ENCODE measurements at regions not wholly inside any gene's neighbourhood (a gene's known extent, or its start where the extent isn't known, plus 50 kb on each side); places are given as distances from the start of the nearest gene placed in this dataset.
"Not testable (repeated sequence)": the region's sequence is repeated elsewhere in the genome, so short reads cannot be mapped to it uniquely, and the experiment has no call there.

DNA sequence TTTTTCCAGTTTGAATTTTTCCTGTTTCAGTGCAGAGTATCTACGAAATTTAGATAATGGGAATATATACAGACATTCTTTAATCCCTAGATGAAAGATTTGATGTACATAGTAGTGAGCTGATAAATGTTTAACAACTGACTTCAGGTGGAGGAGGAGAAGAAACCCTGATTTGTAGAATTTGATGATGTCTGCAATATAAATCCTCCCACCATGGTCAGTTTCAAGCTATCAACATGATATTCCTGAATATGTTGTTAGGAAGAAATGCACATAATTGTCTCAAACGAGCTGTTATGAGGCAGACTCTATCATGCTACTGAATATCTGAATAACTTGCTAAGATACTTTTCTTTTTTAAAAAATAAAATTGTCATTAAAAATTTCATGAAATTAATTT lies 629.3 kb upstream of the LRRN3 start:
- no peaks in the 10 kb centered on the region for H3K27me3 ChIP-seq (ENCODE audit: insufficient read depth, low read length, poor library complexity)
- no peaks in the 10 kb centered on the region for H3K79me2 ChIP-seq (ENCODE audit: control insufficient read depth, insufficient read depth, low read length)
- no peak overlapping the region for H3K56ac ChIP-seq (ENCODE audit: low read length)
- no peaks in the 10 kb centered on the region for H3K36me3 ChIP-seq (ENCODE audit: control insufficient read depth, insufficient read depth, low read length)
- no peak overlapping the region for H3K18ac ChIP-seq (ENCODE audit: low read length)
- H3K4me2 ChIP-seq (ENCODE audit: low read length) = no peak overlapping the region
- H2BK15ac ChIP-seq (replicated peaks; ENCODE audit: low read depth) = no peak overlapping the region
- H3K9ac ChIP-seq (ENCODE audit: low read length) = no peak overlapping the region
- no peak overlapping the region for H2BK120ac ChIP-seq (ENCODE audit: low read depth, low read length)
- WGBS (ENCODE audit: extremely low coverage, insufficient coverage, low lambda C conversion rate) = no CpG with 5 or more reads among the region's 2 CpGs
- H3K23ac ChIP-seq (ENCODE audit: low read length) = no peak overlapping the region
- no peak overlapping the region for H2BK5ac ChIP-seq (ENCODE audit: low read length)
- H3K4me3 ChIP-seq (ENCODE audit: low read length) = no peak overlapping the region
- H3K4me1 ChIP-seq (ENCODE audit: control insufficient read depth, low read depth, low read length) = no peaks in the 10 kb centered on the region
- H4K5ac ChIP-seq (ENCODE audit: low read length) = no peak overlapping the region
- H2AK5ac ChIP-seq (ENCODE audit: low read length) = no peak overlapping the region
- H4K8ac ChIP-seq (ENCODE audit: low read depth, low read length) = no peak overlapping the region
- no peak overlapping the region for H3K27ac ChIP-seq (ENCODE audit: low read depth, low read length)
- no peak overlapping the region for H3K4ac ChIP-seq (ENCODE audit: low read depth, low read length)
- DNase-seq = no peak
- no peaks in the 10 kb centered on the region for H3K79me1 ChIP-seq (ENCODE audit: low read length)

DNA sequence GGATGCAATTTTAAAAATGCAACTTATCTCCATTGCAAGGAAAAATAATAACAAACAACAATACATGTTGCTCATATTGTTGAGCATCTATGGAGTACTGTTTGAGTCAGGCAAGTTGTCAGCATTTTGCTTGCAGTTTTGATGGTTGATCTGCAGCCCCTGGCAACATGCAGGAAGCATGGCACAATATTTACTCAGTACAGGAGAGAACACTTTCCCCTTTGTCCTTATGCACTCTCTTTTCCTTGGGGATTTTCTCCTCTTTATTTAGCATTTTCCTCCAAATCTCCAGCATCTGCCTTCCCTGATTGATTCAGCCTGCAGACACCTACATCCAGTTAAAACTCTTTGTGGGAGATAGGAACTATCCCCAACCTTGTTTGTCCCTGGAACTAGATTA lies 620.5 kb upstream of the LRRN3 start:
- H3K4ac ChIP-seq (ENCODE audit: low read depth, low read length) = no peak overlapping the region
- H3K79me1 ChIP-seq (ENCODE audit: low read length) = no peaks in the 10 kb centered on the region
- no peak overlapping the region for H2BK5ac ChIP-seq (ENCODE audit: low read length)
- no peak overlapping the region for H4K5ac ChIP-seq (ENCODE audit: low read length)
- H2BK15ac ChIP-seq (replicated peaks; ENCODE audit: low read depth) = no peak overlapping the region
- no peaks in the 10 kb centered on the region for H3K79me2 ChIP-seq (ENCODE audit: control insufficient read depth, insufficient read depth, low read length)
- DNase-seq = no peak
- no peaks in the 10 kb centered on the region for H3K4me1 ChIP-seq (ENCODE audit: control insufficient read depth, low read depth, low read length)
- no peak overlapping the region for H3K4me2 ChIP-seq (ENCODE audit: low read length)
- no peak overlapping the region for H3K27ac ChIP-seq (ENCODE audit: low read depth, low read length)
- H3K36me3 ChIP-seq (ENCODE audit: control insufficient read depth, insufficient read depth, low read length) = no peaks in the 10 kb centered on the region
- H2BK120ac ChIP-seq (ENCODE audit: low read depth, low read length) = no peak overlapping the region
- no peak overlapping the region for H4K8ac ChIP-seq (ENCODE audit: low read depth, low read length)
- H3K18ac ChIP-seq (ENCODE audit: low read length) = no peak overlapping the region
- no peak overlapping the region for H3K9ac ChIP-seq (ENCODE audit: low read length)
- H3K4me3 ChIP-seq (ENCODE audit: low read length) = no peak overlapping the region
- no peaks in the 10 kb centered on the region for H3K27me3 ChIP-seq (ENCODE audit: insufficient read depth, low read length, poor library complexity)
- no peak overlapping the region for H2AK5ac ChIP-seq (ENCODE audit: low read length)
- H3K56ac ChIP-seq (ENCODE audit: low read length) = no peak overlapping the region
- no peak overlapping the region for H3K23ac ChIP-seq (ENCODE audit: low read length)

DNA sequence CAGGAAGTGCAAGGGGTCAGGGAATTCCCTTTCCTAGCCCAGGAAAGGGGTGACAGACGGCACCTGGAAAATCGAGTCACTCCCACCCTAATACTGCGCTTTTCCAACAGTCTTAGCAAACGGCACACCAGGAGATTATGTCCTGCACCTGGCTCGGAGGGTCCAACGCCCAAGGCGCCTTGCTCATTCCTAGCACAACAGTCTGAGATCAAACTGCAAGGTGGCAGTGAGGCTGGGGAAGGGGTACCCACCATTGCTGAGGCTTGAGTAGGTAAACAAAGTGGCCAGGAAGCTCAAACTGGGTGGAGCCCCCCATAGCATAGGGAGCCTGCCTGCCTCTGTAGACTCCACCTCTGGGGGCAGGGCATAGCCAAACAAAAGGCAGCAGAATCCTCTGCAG lies 618.5 kb upstream of the LRRN3 start:
- not testable (repeated sequence) for H4K8ac ChIP-seq (ENCODE audit: low read depth, low read length); H2BK5ac ChIP-seq (ENCODE audit: low read length); H3K4ac ChIP-seq (ENCODE audit: low read depth, low read length); H3K56ac ChIP-seq (ENCODE audit: low read length); H3K18ac ChIP-seq (ENCODE audit: low read length); H3K36me3 ChIP-seq (ENCODE audit: control insufficient read depth, insufficient read depth, low read length); H3K23ac ChIP-seq (ENCODE audit: low read length); H3K4me2 ChIP-seq (ENCODE audit: low read length); H2BK120ac ChIP-seq (ENCODE audit: low read depth, low read length); DNase-seq; H4K5ac ChIP-seq (ENCODE audit: low read length); H3K27me3 ChIP-seq (ENCODE audit: insufficient read depth, low read length, poor library complexity); H2AK5ac ChIP-seq (ENCODE audit: low read length); H3K9ac ChIP-seq (ENCODE audit: low read length); H3K27ac ChIP-seq (ENCODE audit: low read depth, low read length); H3K79me1 ChIP-seq (ENCODE audit: low read length); H3K4me3 ChIP-seq (ENCODE audit: low read length); H3K4me1 ChIP-seq (ENCODE audit: control insufficient read depth, low read depth, low read length); H2BK15ac ChIP-seq (replicated peaks; ENCODE audit: low read depth); H3K79me2 ChIP-seq (ENCODE audit: control insufficient read depth, insufficient read depth, low read length)
- WGBS (ENCODE audit: extremely low coverage, insufficient coverage, low lambda C conversion rate) = no CpG with 5 or more reads among the region's 7 CpGs

DNA sequence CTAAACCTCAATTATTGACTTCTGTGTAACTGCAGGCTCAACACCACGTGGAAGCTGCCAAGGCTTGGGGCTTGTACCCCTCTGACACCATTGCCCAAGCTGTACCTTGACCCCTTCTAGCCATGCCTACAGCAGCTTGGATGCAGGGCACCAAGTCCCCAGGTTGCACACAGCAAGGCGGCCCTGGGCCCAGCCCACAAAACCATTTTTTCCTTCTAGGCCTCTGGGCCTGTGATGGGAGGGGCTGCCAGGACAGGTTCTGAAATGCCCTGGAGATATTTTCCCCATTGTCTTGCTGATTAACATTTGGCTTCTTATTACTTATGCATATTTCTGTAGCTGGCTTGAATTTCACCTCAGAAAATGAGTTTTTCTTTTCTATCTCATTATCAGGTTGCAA lies 610.0 kb upstream of the LRRN3 start:
- DNase-seq = no peak
- no peak overlapping the region for H3K4me3 ChIP-seq (ENCODE audit: low read length)
- H2BK5ac ChIP-seq (ENCODE audit: low read length) = no peak overlapping the region
- no peaks in the 10 kb centered on the region for H3K27me3 ChIP-seq (ENCODE audit: insufficient read depth, low read length, poor library complexity)
- H3K9ac ChIP-seq (ENCODE audit: low read length) = no peak overlapping the region
- H4K5ac ChIP-seq (ENCODE audit: low read length) = no peak overlapping the region
- H3K36me3 ChIP-seq (ENCODE audit: control insufficient read depth, insufficient read depth, low read length) = no peaks in the 10 kb centered on the region
- no peak overlapping the region for H3K56ac ChIP-seq (ENCODE audit: low read length)
- H3K4me2 ChIP-seq (ENCODE audit: low read length) = no peak overlapping the region
- no peak overlapping the region for H2BK120ac ChIP-seq (ENCODE audit: low read depth, low read length)
- H3K4me1 ChIP-seq (ENCODE audit: control insufficient read depth, low read depth, low read length) = no peaks in the 10 kb centered on the region
- H3K23ac ChIP-seq (ENCODE audit: low read length) = no peak overlapping the region
- no peaks in the 10 kb centered on the region for H3K79me2 ChIP-seq (ENCODE audit: control insufficient read depth, insufficient read depth, low read length)
- no peak overlapping the region for H3K27ac ChIP-seq (ENCODE audit: low read depth, low read length)
- no CpG with 5 or more reads among the region's 2 CpGs for WGBS (ENCODE audit: extremely low coverage, insufficient coverage, low lambda C conversion rate)
- H2AK5ac ChIP-seq (ENCODE audit: low read length) = no peak overlapping the region
- H3K79me1 ChIP-seq (ENCODE audit: low read length) = no peaks in the 10 kb centered on the region
- no peak overlapping the region for H4K8ac ChIP-seq (ENCODE audit: low read depth, low read length)
- no peak overlapping the region for H2BK15ac ChIP-seq (replicated peaks; ENCODE audit: low read depth)
- H3K18ac ChIP-seq (ENCODE audit: low read length) = no peak overlapping the region
- H3K4ac ChIP-seq (ENCODE audit: low read depth, low read length) = no peak overlapping the region

DNA sequence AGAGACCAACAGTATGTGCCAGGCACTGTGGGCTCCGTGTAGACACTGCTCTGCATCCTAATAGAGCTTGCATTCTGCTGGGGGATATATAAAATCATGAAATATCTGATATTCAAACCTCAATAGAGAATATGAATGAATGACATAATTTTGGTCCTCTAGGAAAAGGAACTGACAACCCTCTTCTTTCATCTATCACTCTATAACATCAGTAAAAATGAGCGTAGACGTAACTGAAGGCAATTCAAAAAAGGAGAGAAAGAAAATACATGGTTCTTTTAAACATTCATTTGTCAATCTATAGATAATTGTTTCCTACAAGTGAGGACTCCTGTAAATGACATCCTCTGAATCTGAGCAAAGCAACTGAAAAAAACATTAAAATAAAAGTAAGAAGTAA lies 607.4 kb upstream of the LRRN3 start:
- Histone ChIP-seq H2BK15ac (replicated peaks; ENCODE audit: low read depth) (no peak overlapping the region), H3K23ac (ENCODE audit: low read length) (no peak overlapping the region), H3K79me2 (ENCODE audit: control insufficient read depth, insufficient read depth, low read length) (no peaks in the 10 kb centered on the region), H2BK120ac (ENCODE audit: low read depth, low read length) (no peak overlapping the region), H2BK5ac (ENCODE audit: low read length) (no peak overlapping the region), H3K4me1 (ENCODE audit: control insufficient read depth, low read depth, low read length) (no peaks in the 10 kb centered on the region), H3K18ac (ENCODE audit: low read length) (no peak overlapping the region), H3K27me3 (ENCODE audit: insufficient read depth, low read length, poor library complexity) (no peaks in the 10 kb centered on the region), H3K79me1 (ENCODE audit: low read length) (no peaks in the 10 kb centered on the region), H2AK5ac (ENCODE audit: low read length) (no peak overlapping the region), H4K8ac (ENCODE audit: low read depth, low read length) (no peak overlapping the region), H3K56ac (ENCODE audit: low read length) (no peak overlapping the region), H3K4me3 (ENCODE audit: low read length) (no peak overlapping the region), H3K36me3 (ENCODE audit: control insufficient read depth, insufficient read depth, low read length) (no peaks in the 10 kb centered on the region), H3K4me2 (ENCODE audit: low read length) (no peak overlapping the region), H3K9ac (ENCODE audit: low read length) (no peak overlapping the region), H3K4ac (ENCODE audit: low read depth, low read length) (no peak overlapping the region), H4K5ac (ENCODE audit: low read length) (no peak overlapping the region), H3K27ac (ENCODE audit: low read depth, low read length) (no peak overlapping the region)
- WGBS (ENCODE audit: extremely low coverage, insufficient coverage, low lambda C conversion rate) = no CpG with 5 or more reads among the region's 3 CpGs
- DNase-seq = no peak

DNA sequence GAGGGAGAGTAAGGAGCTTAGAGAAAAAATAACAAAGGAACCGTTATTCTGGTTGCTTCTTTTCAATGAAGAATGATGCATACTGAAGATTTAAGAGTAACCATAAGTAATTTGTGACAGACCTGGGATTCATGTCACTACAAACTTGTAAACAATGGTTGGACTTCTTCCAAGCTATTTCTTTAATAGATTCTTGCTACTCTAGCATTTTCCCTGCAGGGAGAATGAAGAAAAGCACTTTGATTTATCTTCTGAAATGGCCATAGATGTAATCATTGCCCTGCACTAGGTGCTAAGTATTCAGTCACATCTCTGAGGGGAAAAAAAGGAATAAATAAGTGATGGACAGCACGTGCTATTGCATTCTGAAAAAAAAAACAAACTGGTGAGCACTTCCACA lies 606.6 kb upstream of the LRRN3 start:
- H3K4me2 ChIP-seq (ENCODE audit: low read length) = no peak overlapping the region
- no peaks in the 10 kb centered on the region for H3K79me1 ChIP-seq (ENCODE audit: low read length)
- no peak overlapping the region for H3K18ac ChIP-seq (ENCODE audit: low read length)
- H3K27ac ChIP-seq (ENCODE audit: low read depth, low read length) = no peak overlapping the region
- H2BK120ac ChIP-seq (ENCODE audit: low read depth, low read length) = no peak overlapping the region
- no peak overlapping the region for H2AK5ac ChIP-seq (ENCODE audit: low read length)
- DNase-seq = no peak
- no peak overlapping the region for H3K23ac ChIP-seq (ENCODE audit: low read length)
- no peaks in the 10 kb centered on the region for H3K36me3 ChIP-seq (ENCODE audit: control insufficient read depth, insufficient read depth, low read length)
- no peak overlapping the region for H3K4me3 ChIP-seq (ENCODE audit: low read length)
- H3K4ac ChIP-seq (ENCODE audit: low read depth, low read length) = no peak overlapping the region
- no peak overlapping the region for H2BK15ac ChIP-seq (replicated peaks; ENCODE audit: low read depth)
- no peak overlapping the region for H2BK5ac ChIP-seq (ENCODE audit: low read length)
- no peak overlapping the region for H3K56ac ChIP-seq (ENCODE audit: low read length)
- no peak overlapping the region for H4K8ac ChIP-seq (ENCODE audit: low read depth, low read length)
- no peaks in the 10 kb centered on the region for H3K79me2 ChIP-seq (ENCODE audit: control insufficient read depth, insufficient read depth, low read length)
- H4K5ac ChIP-seq (ENCODE audit: low read length) = no peak overlapping the region
- H3K9ac ChIP-seq (ENCODE audit: low read length) = no peak overlapping the region
- no peaks in the 10 kb centered on the region for H3K27me3 ChIP-seq (ENCODE audit: insufficient read depth, low read length, poor library complexity)
- H3K4me1 ChIP-seq (ENCODE audit: control insufficient read depth, low read depth, low read length) = no peaks in the 10 kb centered on the region
- no CpG with 5 or more reads among the region's 2 CpGs for WGBS (ENCODE audit: extremely low coverage, insufficient coverage, low lambda C conversion rate)

All from mesendoderm (in vitro differentiated cells).